Breast epithelium (tissue), 3 donors: ENCODE measurements at regions not wholly inside any gene's neighbourhood (a gene's known extent, or its start where the extent isn't known, plus 50 kb on each side); places are given as distances from the start of the nearest gene placed in this dataset.

Experiments
- CTCF ChIP-seq, 3 donors: fragments of 450-650 bp; IDR thresholded peaks; one replicate each; pipeline ENCODE4 v1.5.1; 2016 to 2017; ENCODE audit warnings: antibody characterized with exemption in 3 of 3, mild to moderate bottlenecking in 3 of 3, moderate library complexity in 3 of 3
- POLR2A ChIP-seq: fragments of 450-650 bp; IDR thresholded peaks from one replicate; pipeline ENCODE4 v1.6.1; 2016; ENCODE audit warnings: antibody characterized with exemption, mild to moderate bottlenecking, moderate library complexity
- POLR2AphosphoS5 ChIP-seq, 3 donors: sonication (generic); formaldehyde crosslinking; IDR thresholded peaks; one replicate each; pipeline ENCODE4 v1.6.1; 2017; ENCODE audit warnings: antibody characterized with exemption in 3 of 3

GRCh38 chr2:42864641-42865280 lies 72.4 kb upstream of the HAAO start:
- TF ChIP-seq POLR2AphosphoS5 (IDR thresholded peaks at IDR 0.05) = no peak
- TF ChIP-seq POLR2A = no peak
- TF ChIP-seq CTCF (IDR thresholded peaks at IDR 0.05) = no peak
